ENCODE measurements at regions not wholly inside any gene's neighbourhood (a gene's known extent, or its start where the extent isn't known, plus 50 kb on each side); places are given as distances from the start of the nearest gene placed in this dataset.

DNA sequence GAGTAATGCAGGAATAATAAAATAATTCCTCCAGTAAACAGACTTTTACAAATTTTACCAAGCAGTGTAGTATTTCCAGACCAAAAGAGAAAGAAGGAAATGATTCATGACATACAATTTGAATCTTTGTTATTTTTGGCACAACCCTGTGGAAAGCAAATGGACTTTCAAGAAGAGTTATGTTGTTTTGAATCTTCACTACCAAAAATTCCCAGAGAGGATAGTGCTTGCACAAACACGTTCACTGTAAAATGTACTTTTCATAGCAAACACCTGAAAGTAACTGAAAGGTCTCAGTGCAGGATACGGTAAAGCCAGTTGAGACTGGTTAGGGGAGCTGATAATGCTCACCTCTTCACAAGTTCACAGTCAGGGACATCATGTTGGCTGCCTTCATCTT lies 107.1 kb downstream of the USP22 start:
- no peak for TF ChIP-seq CTCF (IDR thresholded peaks at IDR 0.05)
- TF ChIP-seq POLR2A (IDR thresholded peaks at IDR 0.05), result no peak
- peak in 2 of 3 donors; percentile 58 to 70 for TF ChIP-seq POLR2AphosphoS5 (IDR thresholded peaks at IDR 0.05)

Data from transverse colon (tissue), 4 donors.